Thyroid gland (tissue), 4 donors: ENCODE measurements at regions not wholly inside any gene's neighbourhood (a gene's known extent, or its start where the extent isn't known, plus 50 kb on each side); places are given as distances from the start of the nearest gene placed in this dataset.

Experiments
- DNase-seq, 2 donors: peaks; one replicate each; pipeline ENCODE4 v3.0.0-alpha.2; 2019
- H3K27ac ChIP-seq, 3 donors: fragments of 200-600 bp; sonication (generic); 1 replicate in 2 of 3; 2 replicates in 1 of 3; pipeline ENCODE4 v1.5.1; 2016 to 2019; ENCODE audit warnings: mild to moderate bottlenecking in 1 of 3, moderate library complexity in 1 of 3
- H3K27me3 ChIP-seq: fragments of 200-600 bp; sonication (generic); one replicate; pipeline ENCODE4 v1.5.1; 2019
- H3K36me3 ChIP-seq, 2 donors: fragments of 200-600 bp; sonication (generic); one replicate each; pipeline ENCODE4 v1.5.1; 2016 to 2019
- H3K4me1 ChIP-seq, 2 donors: fragments of 200-600 bp; sonication (generic); one replicate each; pipeline ENCODE4 v1.5.1; 2017 to 2019
- H3K4me3 ChIP-seq, 3 donors: fragments of 200-600 bp; sonication (generic); replicated peaks in 1 of 3; 1 replicate in 2 of 3; 2 replicates in 1 of 3; pipeline ENCODE4 v1.5.1; 2016; ENCODE audit warnings: mild to moderate bottlenecking in 1 of 3
- H3K9me3 ChIP-seq: fragments of 200-600 bp; sonication (generic); one replicate; pipeline ENCODE4 v1.5.1; 2017
- POLR2A ChIP-seq, 2 donors: fragments of 450-650 bp; IDR thresholded peaks; one replicate each; pipeline ENCODE4 v1.6.1; 2017; ENCODE audit warnings: antibody characterized with exemption in 2 of 2, mild to moderate bottlenecking in 2 of 2, moderate library complexity in 1 of 2
- WGBS, 2 donors: methylation state at CpG; one replicate each; pipeline ENCODE4 v1.1.5; 2017; 5-methylcytosine and 5-hydroxymethylcytosine counted together
- intact Hi-C: fragments of 100-400 bp; cut with DNase I; formaldehyde crosslinking; loops from one replicate; pipeline ENCODE4 v1.15.1; 2023
- TF ChIP-seq, protein P1 (sequence below), 6 experiments: fragments of 200-600 bp in 3 of 6; fragments of 450-650 bp in 3 of 6; sonication (generic) in 3 of 6; IDR thresholded peaks; one replicate each; pipeline ENCODE4 v1.5.1; 2016 to 2019; ENCODE audit warnings: antibody characterized with exemption in 6 of 6, mild to moderate bottlenecking in 2 of 6, inconsistent platforms in 1 of 6, moderate library complexity in 1 of 6

- no peak for DNase-seq
- 84 to 86% methylated on average over 3 of the region's 3 CpGs for WGBS, 2 donors
- no peak overlapping the region for H3K4me3 ChIP-seq
- no peaks in the 10 kb centered on the region for H3K4me1 ChIP-seq
- H3K27me3 ChIP-seq: no peaks in the 10 kb centered on the region
- no peaks in the 10 kb centered on the region for H3K9me3 ChIP-seq
- H3K27ac ChIP-seq: no peak overlapping the region
- TF ChIP-seq, protein P1, sequence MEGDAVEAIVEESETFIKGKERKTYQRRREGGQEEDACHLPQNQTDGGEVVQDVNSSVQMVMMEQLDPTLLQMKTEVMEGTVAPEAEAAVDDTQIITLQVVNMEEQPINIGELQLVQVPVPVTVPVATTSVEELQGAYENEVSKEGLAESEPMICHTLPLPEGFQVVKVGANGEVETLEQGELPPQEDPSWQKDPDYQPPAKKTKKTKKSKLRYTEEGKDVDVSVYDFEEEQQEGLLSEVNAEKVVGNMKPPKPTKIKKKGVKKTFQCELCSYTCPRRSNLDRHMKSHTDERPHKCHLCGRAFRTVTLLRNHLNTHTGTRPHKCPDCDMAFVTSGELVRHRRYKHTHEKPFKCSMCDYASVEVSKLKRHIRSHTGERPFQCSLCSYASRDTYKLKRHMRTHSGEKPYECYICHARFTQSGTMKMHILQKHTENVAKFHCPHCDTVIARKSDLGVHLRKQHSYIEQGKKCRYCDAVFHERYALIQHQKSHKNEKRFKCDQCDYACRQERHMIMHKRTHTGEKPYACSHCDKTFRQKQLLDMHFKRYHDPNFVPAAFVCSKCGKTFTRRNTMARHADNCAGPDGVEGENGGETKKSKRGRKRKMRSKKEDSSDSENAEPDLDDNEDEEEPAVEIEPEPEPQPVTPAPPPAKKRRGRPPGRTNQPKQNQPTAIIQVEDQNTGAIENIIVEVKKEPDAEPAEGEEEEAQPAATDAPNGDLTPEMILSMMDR (IDR thresholded peaks at IDR 0.05): no peak
- no peak for TF ChIP-seq POLR2A (IDR thresholded peaks at IDR 0.05)
- intact Hi-C loops: no loop called here
- H3K36me3 ChIP-seq: no peaks in the 10 kb centered on the region
Observed at GRCh38 chr5:38753141-38753540, 92.7 kb upstream of the OSMR start.

DNA sequence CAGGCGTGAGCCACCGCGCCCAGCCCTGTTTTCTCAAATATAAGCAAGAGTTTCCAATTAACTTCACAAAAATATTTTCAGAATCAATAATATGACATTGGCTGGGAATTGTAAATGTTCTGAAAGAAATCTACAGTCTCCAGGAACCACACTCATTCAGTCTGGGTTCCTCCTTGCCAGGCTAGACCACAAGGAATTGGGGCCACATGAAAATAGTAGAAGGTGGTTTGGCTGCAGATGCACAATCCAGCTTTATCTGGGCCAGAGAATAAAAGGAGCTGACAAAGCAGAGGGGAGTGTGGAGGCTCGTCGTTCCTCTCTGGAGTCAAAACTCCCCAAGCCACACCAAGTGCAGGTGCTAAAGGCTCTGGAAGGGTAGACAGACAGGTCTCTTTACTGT lies 92.0 kb upstream of the OSMR start:
- TF ChIP-seq POLR2A (IDR thresholded peaks at IDR 0.05): no peak
- TF ChIP-seq, protein P1 (IDR thresholded peaks at IDR 0.05): no peak
- H3K27me3 ChIP-seq: no peaks in the 10 kb centered on the region
- H3K36me3 ChIP-seq: no peaks in the 10 kb centered on the region
- no peak overlapping the region for H3K27ac ChIP-seq
- intact Hi-C loops: no loop called here
- WGBS, 2 donors: 73 to 75% methylated on average over 5 of the region's 5 CpGs
- no peaks in the 10 kb centered on the region for H3K4me1 ChIP-seq
- no peak overlapping the region for H3K4me3 ChIP-seq
- no peaks in the 10 kb centered on the region for H3K9me3 ChIP-seq
- DNase-seq: no peak

DNA sequence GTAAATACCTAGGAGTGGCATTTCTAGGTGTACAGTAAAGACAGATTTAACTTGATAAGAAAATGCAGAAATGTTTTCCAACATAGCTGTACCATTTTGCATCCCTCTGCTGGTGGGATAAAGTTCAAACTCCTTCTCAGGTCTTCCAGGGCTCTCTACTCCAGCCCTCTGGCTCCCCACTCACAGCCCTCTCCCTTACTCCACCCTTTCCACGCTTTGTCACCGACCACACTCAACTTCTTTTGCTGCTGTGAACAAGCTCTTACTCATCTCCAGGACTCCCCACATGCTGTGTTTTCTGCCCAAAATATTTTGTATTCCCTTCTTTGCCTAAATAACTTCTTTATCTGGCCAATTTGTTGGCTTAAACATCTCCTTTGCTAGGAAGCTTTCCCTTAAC lies 90.6 kb upstream of the OSMR start:
- no peaks in the 10 kb centered on the region for H3K4me1 ChIP-seq
- no peaks in the 10 kb centered on the region for H3K9me3 ChIP-seq
- no peaks in the 10 kb centered on the region for H3K27me3 ChIP-seq
- no peak overlapping the region for H3K27ac ChIP-seq
- H3K4me3 ChIP-seq: no peak overlapping the region
- DNase-seq: no peak
- 57 to 65% methylated on average over 2 of the region's 2 CpGs for WGBS, 2 donors
- TF ChIP-seq POLR2A (IDR thresholded peaks at IDR 0.05): no peak
- TF ChIP-seq, protein P1 (IDR thresholded peaks at IDR 0.05): no peak
- intact Hi-C loops: no loop called here
- H3K36me3 ChIP-seq: no peaks in the 10 kb centered on the region

- no peak for DNase-seq
- no peak overlapping the region for H3K4me3 ChIP-seq
- no peak overlapping the region for H3K27ac ChIP-seq
- H3K9me3 ChIP-seq: no peaks in the 10 kb centered on the region
- TF ChIP-seq POLR2A (IDR thresholded peaks at IDR 0.05): no peak
- TF ChIP-seq, protein P1 (IDR thresholded peaks at IDR 0.05): no peak
- no peaks in the 10 kb centered on the region for H3K36me3 ChIP-seq
- 74 to 91% methylated on average over 3 of the region's 3 CpGs for WGBS, 2 donors
- H3K4me1 ChIP-seq: no peaks in the 10 kb centered on the region
- intact Hi-C loops: no loop called here
- no peaks in the 10 kb centered on the region for H3K27me3 ChIP-seq
Observed at GRCh38 chr5:38756068-38756467, 89.7 kb upstream of the OSMR start.

DNA sequence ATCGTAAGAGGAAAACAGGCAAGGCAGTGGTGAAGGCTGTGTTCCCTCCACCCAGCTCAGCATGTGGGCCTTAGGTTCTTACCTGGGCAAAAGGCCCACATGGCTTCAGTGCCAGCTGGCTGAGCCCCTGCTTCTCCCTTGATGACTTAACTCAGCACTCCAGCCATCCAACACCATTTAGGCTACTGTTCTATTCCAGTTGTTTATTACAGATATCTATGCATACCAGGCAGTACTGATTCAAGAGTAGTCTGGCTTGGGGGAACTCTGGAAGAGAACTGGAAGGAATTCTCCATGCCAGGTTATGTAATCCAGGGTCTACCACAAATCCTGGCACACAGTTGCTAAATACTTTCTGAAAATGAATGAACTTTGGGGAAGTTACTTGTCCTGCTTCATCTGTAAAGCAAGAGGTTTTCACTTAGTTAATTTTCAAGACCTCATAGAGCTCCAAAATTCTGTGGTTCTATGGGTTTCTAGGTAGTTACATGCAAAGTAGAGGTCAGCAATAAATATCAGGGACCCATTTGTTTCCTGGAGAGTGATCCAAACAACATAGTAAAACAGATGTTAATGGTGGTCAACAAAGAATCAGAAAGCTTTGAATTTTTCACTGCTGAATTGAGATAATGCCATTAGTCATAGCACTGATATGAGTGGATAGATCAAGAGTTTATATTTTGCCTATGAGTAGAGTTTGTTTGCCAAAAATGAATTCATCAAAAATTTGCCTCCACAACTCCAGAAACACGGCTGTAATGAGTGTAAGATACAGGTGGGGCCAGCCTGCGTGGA lies 88.2 kb upstream of the OSMR start:
- TF ChIP-seq, protein P1 (IDR thresholded peaks at IDR 0.05): no peak
- no peak for TF ChIP-seq POLR2A (IDR thresholded peaks at IDR 0.05)
- no peaks in the 10 kb centered on the region for H3K36me3 ChIP-seq
- H3K9me3 ChIP-seq: no peaks in the 10 kb centered on the region
- H3K4me3 ChIP-seq: no peak overlapping the region
- H3K27me3 ChIP-seq: no peaks in the 10 kb centered on the region
- intact Hi-C loops: no loop called here
- H3K4me1 ChIP-seq: no peaks in the 10 kb centered on the region
- 88 to 92% methylated on average over 3 of the region's 3 CpGs for WGBS, 2 donors
- DNase-seq: peak; percentile 57 to 67
- no peak overlapping the region for H3K27ac ChIP-seq
